ENCODE measurements at regions not wholly inside any gene's neighbourhood (a gene's known extent, or its start where the extent isn't known, plus 50 kb on each side); places are given as distances from the start of the nearest gene placed in this dataset.

- H3K18ac ChIP-seq (ENCODE audit: low read length), result no peak overlapping the region
- peaks cover 3% of the 10 kb centered on the region in 2 experiments for H3K4me1 ChIP-seq (ENCODE audit: control insufficient read depth in 1 of 2, insufficient read depth in 2 of 2, low read length in 2 of 2)
- H2BK12ac ChIP-seq (ENCODE audit: low read length), result no peak overlapping the region
- no peak overlapping the region for H4K12ac ChIP-seq (ENCODE audit: low read depth, low read length)
- H3K27me3 ChIP-seq (ENCODE audit: insufficient read depth, low read length), result no peaks in the 10 kb centered on the region
- H3K14ac ChIP-seq (ENCODE audit: low read length), result no peak overlapping the region
- no peak overlapping the region for H3K27ac ChIP-seq (ENCODE audit: low read depth, low read length)
- no peak overlapping the region for H3K4me2 ChIP-seq (ENCODE audit: low read length)
- H2AK5ac ChIP-seq (ENCODE audit: low read length), result no peak overlapping the region
- no peak overlapping the region for H2AFZ ChIP-seq (ENCODE audit: insufficient read depth, low read length, poor library complexity)
- H3K79me2 ChIP-seq (ENCODE audit: control insufficient read depth, insufficient read depth, low read length, poor library complexity), result no peaks in the 10 kb centered on the region
- no peak overlapping the region for H3K9ac ChIP-seq (ENCODE audit: low read length)
- no peak overlapping the region for H4K8ac ChIP-seq (ENCODE audit: low read depth, low read length)
- no peak overlapping the region for H2BK5ac ChIP-seq (ENCODE audit: low read depth, low read length, poor library complexity)
- H4K91ac ChIP-seq (ENCODE audit: low read depth, low read length), result no peak overlapping the region
- H2BK120ac ChIP-seq (ENCODE audit: insufficient read depth, low read length, poor library complexity), result no peak overlapping the region
- DNase-seq, result peak; percentile 5 to 54
- no peak overlapping the region for H3K23ac ChIP-seq (ENCODE audit: low read length)
- H3K79me1 ChIP-seq (ENCODE audit: low read length), result no peaks in the 10 kb centered on the region
- no peak overlapping the region for H3K4ac ChIP-seq (ENCODE audit: low read depth, low read length)
- no peaks in the 10 kb centered on the region for H3K36me3 ChIP-seq (ENCODE audit: control insufficient read depth in 1 of 2, insufficient read depth in 2 of 2, low read length in 2 of 2)
- H3K4me3 ChIP-seq (ENCODE audit: low read depth, low read length), result no peak overlapping the region
- H3K9me3 ChIP-seq (ENCODE audit: insufficient read depth, low read depth, low read length), result no peaks in the 10 kb centered on the region
Observed at GRCh38 chr5:15074651-15075050, 203.1 kb upstream of the ANKH start.

GRCh38 chr5:15073453-15073852 is 201.9 kb upstream of the ANKH start:
- Histone ChIP-seq H3K27ac (ENCODE audit: low read depth, low read length) (no peak overlapping the region), H3K4me1 (ENCODE audit: control insufficient read depth in 1 of 2, insufficient read depth in 2 of 2, low read length in 2 of 2) (peaks cover 3% of the 10 kb centered on the region in 2 experiments), H3K36me3 (ENCODE audit: control insufficient read depth in 1 of 2, insufficient read depth in 2 of 2, low read length in 2 of 2) (no peaks in the 10 kb centered on the region), H3K23ac (ENCODE audit: low read length) (no peak overlapping the region), H3K9me3 (ENCODE audit: insufficient read depth, low read depth, low read length) (no peaks in the 10 kb centered on the region), H3K4me2 (ENCODE audit: low read length) (no peak overlapping the region), H3K27me3 (ENCODE audit: insufficient read depth, low read length) (no peaks in the 10 kb centered on the region), H4K8ac (ENCODE audit: low read depth, low read length) (no peak overlapping the region), H2AK5ac (ENCODE audit: low read length) (no peak overlapping the region), H2AFZ (ENCODE audit: insufficient read depth, low read length, poor library complexity) (no peak overlapping the region), H4K12ac (ENCODE audit: low read depth, low read length) (no peak overlapping the region), H2BK5ac (ENCODE audit: low read depth, low read length, poor library complexity) (no peak overlapping the region), H3K9ac (ENCODE audit: low read length) (no peak overlapping the region), H2BK12ac (ENCODE audit: low read length) (no peak overlapping the region), H3K79me2 (ENCODE audit: control insufficient read depth, insufficient read depth, low read length, poor library complexity) (no peaks in the 10 kb centered on the region), H4K91ac (ENCODE audit: low read depth, low read length) (no peak overlapping the region), H3K4ac (ENCODE audit: low read depth, low read length) (no peak overlapping the region), H3K79me1 (ENCODE audit: low read length) (no peaks in the 10 kb centered on the region), H3K4me3 (ENCODE audit: low read depth, low read length) (no peak overlapping the region), H2BK120ac (ENCODE audit: insufficient read depth, low read length, poor library complexity) (no peak overlapping the region), H3K18ac (ENCODE audit: low read length) (no peak overlapping the region), H3K14ac (ENCODE audit: low read length) (no peak overlapping the region)
- no CpG with 5 or more reads among the region's 3 CpGs for WGBS (ENCODE audit: extremely low coverage, insufficient coverage, insufficient read length)
- DNase-seq, result no peak

DNA sequence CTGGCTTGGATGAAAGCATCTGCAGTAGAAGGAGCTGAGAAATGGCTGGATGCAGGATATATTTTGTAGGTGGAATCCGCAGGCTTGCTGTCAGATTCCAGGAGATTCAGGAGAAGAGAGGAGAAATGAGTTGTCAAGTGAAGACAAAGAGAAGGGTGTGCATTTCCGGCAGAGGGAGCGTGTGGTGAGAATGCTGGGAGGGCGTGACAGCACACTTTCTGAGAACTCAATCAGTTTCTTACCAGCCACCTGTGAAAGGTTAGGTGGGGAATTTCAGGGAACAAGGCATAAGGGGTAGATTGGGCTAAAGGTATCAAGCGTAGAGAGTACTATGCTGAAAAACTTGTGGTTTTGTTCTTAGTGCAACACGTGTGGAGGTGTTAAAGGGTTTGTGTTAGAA is 199.3 kb upstream of the ANKH start:
- Histone ChIP-seq H4K8ac (ENCODE audit: low read depth, low read length) (no peak overlapping the region), H4K12ac (ENCODE audit: low read depth, low read length) (no peak overlapping the region), H3K36me3 (ENCODE audit: control insufficient read depth in 1 of 2, insufficient read depth in 2 of 2, low read length in 2 of 2) (no peaks in the 10 kb centered on the region), H3K27ac (ENCODE audit: low read depth, low read length) (no peak overlapping the region), H3K9ac (ENCODE audit: low read length) (no peak overlapping the region), H3K9me3 (ENCODE audit: insufficient read depth, low read depth, low read length) (no peaks in the 10 kb centered on the region), H3K14ac (ENCODE audit: low read length) (no peak overlapping the region), H3K4ac (ENCODE audit: low read depth, low read length) (no peak overlapping the region), H2BK120ac (ENCODE audit: insufficient read depth, low read length, poor library complexity) (no peak overlapping the region), H3K4me2 (ENCODE audit: low read length) (no peak overlapping the region), H3K79me2 (ENCODE audit: control insufficient read depth, insufficient read depth, low read length, poor library complexity) (no peaks in the 10 kb centered on the region), H2BK5ac (ENCODE audit: low read depth, low read length, poor library complexity) (no peak overlapping the region), H3K4me3 (ENCODE audit: low read depth, low read length) (no peak overlapping the region), H3K27me3 (ENCODE audit: insufficient read depth, low read length) (no peaks in the 10 kb centered on the region), H3K79me1 (ENCODE audit: low read length) (no peaks in the 10 kb centered on the region), H3K23ac (ENCODE audit: low read length) (no peak overlapping the region), H2BK12ac (ENCODE audit: low read length) (no peak overlapping the region), H2AFZ (ENCODE audit: insufficient read depth, low read length, poor library complexity) (no peak overlapping the region), H3K18ac (ENCODE audit: low read length) (no peak overlapping the region), H3K4me1 (ENCODE audit: control insufficient read depth in 1 of 2, insufficient read depth in 2 of 2, low read length in 2 of 2) (peaks cover 3% of the 10 kb centered on the region in 2 experiments), H4K91ac (ENCODE audit: low read depth, low read length) (no peak overlapping the region), H2AK5ac (ENCODE audit: low read length) (no peak overlapping the region)
- WGBS (ENCODE audit: extremely low coverage, insufficient coverage, insufficient read length), result 100% methylated on average over 1 of the region's 6 CpGs
- no peak for DNase-seq

DNA sequence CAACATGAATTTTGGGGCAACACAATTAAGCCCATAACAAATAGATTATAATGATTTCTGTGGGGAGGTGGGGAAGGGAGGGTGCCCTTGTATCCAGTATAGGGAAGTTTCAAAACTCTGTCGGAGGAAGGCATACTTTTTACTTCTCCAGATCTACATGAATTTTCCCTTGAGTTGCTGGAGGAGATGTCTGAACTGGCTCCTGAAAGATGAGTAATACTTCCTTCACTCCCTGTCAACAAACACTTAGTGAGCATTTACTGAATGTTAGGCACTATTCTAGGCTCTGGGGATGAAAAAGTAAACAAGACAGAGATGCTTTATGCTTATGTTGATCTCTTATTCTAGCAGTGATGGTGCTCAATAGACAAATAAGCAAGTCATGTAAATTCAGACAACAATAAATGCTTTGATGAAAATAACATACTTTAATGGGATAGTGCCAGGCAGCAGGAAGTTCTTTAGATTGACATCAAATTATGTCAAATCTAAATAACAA is 197.9 kb upstream of the ANKH start:
- Histone ChIP-seq H2BK12ac (ENCODE audit: low read length) (no peak overlapping the region), H2AK5ac (ENCODE audit: low read length) (no peak overlapping the region), H2BK5ac (ENCODE audit: low read depth, low read length, poor library complexity) (no peak overlapping the region), H4K12ac (ENCODE audit: low read depth, low read length) (no peak overlapping the region), H3K14ac (ENCODE audit: low read length) (no peak overlapping the region), H4K8ac (ENCODE audit: low read depth, low read length) (no peak overlapping the region), H3K79me1 (ENCODE audit: low read length) (no peaks in the 10 kb centered on the region), H3K36me3 (ENCODE audit: control insufficient read depth in 1 of 2, insufficient read depth in 2 of 2, low read length in 2 of 2) (no peaks in the 10 kb centered on the region), H3K4ac (ENCODE audit: low read depth, low read length) (no peak overlapping the region), H3K27ac (ENCODE audit: low read depth, low read length) (no peak overlapping the region), H3K27me3 (ENCODE audit: insufficient read depth, low read length) (no peaks in the 10 kb centered on the region), H3K4me3 (ENCODE audit: low read depth, low read length) (no peak overlapping the region), H3K9me3 (ENCODE audit: insufficient read depth, low read depth, low read length) (no peaks in the 10 kb centered on the region), H3K4me1 (ENCODE audit: control insufficient read depth in 1 of 2, insufficient read depth in 2 of 2, low read length in 2 of 2) (no peaks in the 10 kb centered on the region), H3K4me2 (ENCODE audit: low read length) (no peak overlapping the region), H2AFZ (ENCODE audit: insufficient read depth, low read length, poor library complexity) (no peak overlapping the region), H3K23ac (ENCODE audit: low read length) (no peak overlapping the region), H2BK120ac (ENCODE audit: insufficient read depth, low read length, poor library complexity) (no peak overlapping the region), H3K18ac (ENCODE audit: low read length) (no peak overlapping the region), H3K79me2 (ENCODE audit: control insufficient read depth, insufficient read depth, low read length, poor library complexity) (no peaks in the 10 kb centered on the region), H3K9ac (ENCODE audit: low read length) (no peak overlapping the region), H4K91ac (ENCODE audit: low read depth, low read length) (no peak overlapping the region)
- DNase-seq, result no peak
- WGBS (ENCODE audit: extremely low coverage, insufficient coverage, insufficient read length), result no CpG with 5 or more reads among the region's 1 CpG
